PC-3 (cell line): ENCODE measurements at regions not wholly inside any gene's neighbourhood (a gene's known extent, or its start where the extent isn't known, plus 50 kb on each side); places are given as distances from the start of the nearest gene placed in this dataset.

ENCODE experiments used
- EZH2phosphoT487 ChIP-seq: fragments of 300-600 bp; sonication (generic); IDR thresholded peaks from 2 replicates; pipeline ENCODE4 v1.6.1; 2018; ENCODE audit warnings: mild to moderate bottlenecking, antibody characterized with exemption, low read length, borderline replicate concordance
- TF ChIP-seq, protein P1 (sequence below): fragments of 300-600 bp; sonication (generic); conservative IDR thresholded peaks from 2 replicates; pipeline ENCODE4 v1.5.1; 2017; ENCODE audit warnings: antibody characterized with exemption, low read depth, mild to moderate bottlenecking, low read length

DNA sequence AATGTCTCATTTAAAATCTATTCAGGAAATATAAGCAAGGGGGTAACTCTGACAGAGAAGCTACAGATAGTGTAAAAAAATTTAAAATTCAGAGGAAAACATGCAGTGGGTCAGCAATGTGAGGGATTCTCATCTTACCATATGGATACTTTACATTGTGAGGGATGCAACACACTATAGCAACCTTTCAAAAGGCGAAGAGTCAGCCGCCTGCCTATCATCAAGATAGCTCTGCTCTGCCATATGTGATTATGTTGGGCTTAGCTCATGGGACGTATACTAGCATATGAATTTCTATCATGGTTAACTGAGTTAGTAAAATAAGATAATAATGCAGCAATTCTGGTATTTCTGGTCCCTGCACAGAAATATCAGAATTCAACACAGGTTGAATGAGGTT, 130.9 kb downstream of the MAP3K7 start:
- TF ChIP-seq, protein P1, sequence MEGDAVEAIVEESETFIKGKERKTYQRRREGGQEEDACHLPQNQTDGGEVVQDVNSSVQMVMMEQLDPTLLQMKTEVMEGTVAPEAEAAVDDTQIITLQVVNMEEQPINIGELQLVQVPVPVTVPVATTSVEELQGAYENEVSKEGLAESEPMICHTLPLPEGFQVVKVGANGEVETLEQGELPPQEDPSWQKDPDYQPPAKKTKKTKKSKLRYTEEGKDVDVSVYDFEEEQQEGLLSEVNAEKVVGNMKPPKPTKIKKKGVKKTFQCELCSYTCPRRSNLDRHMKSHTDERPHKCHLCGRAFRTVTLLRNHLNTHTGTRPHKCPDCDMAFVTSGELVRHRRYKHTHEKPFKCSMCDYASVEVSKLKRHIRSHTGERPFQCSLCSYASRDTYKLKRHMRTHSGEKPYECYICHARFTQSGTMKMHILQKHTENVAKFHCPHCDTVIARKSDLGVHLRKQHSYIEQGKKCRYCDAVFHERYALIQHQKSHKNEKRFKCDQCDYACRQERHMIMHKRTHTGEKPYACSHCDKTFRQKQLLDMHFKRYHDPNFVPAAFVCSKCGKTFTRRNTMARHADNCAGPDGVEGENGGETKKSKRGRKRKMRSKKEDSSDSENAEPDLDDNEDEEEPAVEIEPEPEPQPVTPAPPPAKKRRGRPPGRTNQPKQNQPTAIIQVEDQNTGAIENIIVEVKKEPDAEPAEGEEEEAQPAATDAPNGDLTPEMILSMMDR = no peak
- no peak for TF ChIP-seq EZH2phosphoT487
